Brain microvascular endothelial cell (primary cell): ENCODE measurements at regions not wholly inside any gene's neighbourhood (a gene's known extent, or its start where the extent isn't known, plus 50 kb on each side); places are given as distances from the start of the nearest gene placed in this dataset.

ENCODE experiments used
- DNase-seq: peaks from one replicate; pipeline ENCODE4 v3.0.0-alpha.2; 2020
- H3K27ac ChIP-seq: fragments of 250-450 bp; sonication (Bioruptor Pico); 2 replicates; pipeline ENCODE4 v1.5.1; 2020; ENCODE audit warnings: mild to moderate bottlenecking, moderate library complexity
- H3K27me3 ChIP-seq: fragments of 250-450 bp; sonication (Bioruptor Pico); replicated peaks from 2 replicates; pipeline ENCODE4 v1.5.1; 2020; ENCODE audit warnings: mild to moderate bottlenecking
- H3K36me3 ChIP-seq: fragments of 250-450 bp; sonication (Bioruptor Pico); replicated peaks from 2 replicates; pipeline ENCODE4 v1.5.1; 2020; ENCODE audit warnings: mild to moderate bottlenecking
- H3K4me3 ChIP-seq: 2 replicates; pipeline ENCODE4 v1.5.1; 2011; ENCODE audit warnings: low read depth, mild to moderate bottlenecking, control low read depth, low read length, moderate library complexity
- in situ Hi-C: cut with HindIII; loops from 2 replicates; pipeline ENCODE4 v1.10.0; 2017; ENCODE audit warnings: low sequenced_read_pairs, low pct_ligation_motif_present
- TF ChIP-seq, protein P1 (sequence below): IDR thresholded peaks from 2 replicates; pipeline ENCODE4 v1.5.1; 2011; ENCODE audit warnings: low read depth, mild to moderate bottlenecking, moderate library complexity, low read length, control low read depth, inconsistent platforms; ENCODE audit errors: missing control alignments

DNA sequence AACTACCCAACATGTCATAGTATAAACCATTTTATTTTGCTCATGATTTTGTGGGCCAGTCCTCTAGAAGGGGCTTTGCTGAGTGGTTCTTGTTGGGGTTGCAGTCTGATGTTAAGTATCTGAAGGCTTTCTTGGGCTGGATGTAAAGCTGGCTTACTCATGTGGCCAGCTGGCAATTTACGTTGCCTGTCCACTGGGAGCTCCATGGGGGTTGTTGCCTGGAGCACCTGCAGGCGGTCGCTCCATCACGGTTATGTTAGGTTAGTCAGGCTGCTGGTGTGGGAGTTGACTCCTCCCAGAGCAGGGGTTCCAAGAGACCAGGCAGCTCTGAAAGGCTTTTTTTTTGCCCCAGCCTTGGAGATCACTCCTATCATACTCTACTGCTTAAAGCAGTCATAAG lies 98.1 kb downstream of the NR1D2 start:
- Histone ChIP-seq H3K4me3 (no peak overlapping the region), H3K27ac (no peak overlapping the region), H3K36me3 (no peaks in the 10 kb centered on the region), H3K27me3 (no peaks in the 10 kb centered on the region)
- TF ChIP-seq, protein P1, sequence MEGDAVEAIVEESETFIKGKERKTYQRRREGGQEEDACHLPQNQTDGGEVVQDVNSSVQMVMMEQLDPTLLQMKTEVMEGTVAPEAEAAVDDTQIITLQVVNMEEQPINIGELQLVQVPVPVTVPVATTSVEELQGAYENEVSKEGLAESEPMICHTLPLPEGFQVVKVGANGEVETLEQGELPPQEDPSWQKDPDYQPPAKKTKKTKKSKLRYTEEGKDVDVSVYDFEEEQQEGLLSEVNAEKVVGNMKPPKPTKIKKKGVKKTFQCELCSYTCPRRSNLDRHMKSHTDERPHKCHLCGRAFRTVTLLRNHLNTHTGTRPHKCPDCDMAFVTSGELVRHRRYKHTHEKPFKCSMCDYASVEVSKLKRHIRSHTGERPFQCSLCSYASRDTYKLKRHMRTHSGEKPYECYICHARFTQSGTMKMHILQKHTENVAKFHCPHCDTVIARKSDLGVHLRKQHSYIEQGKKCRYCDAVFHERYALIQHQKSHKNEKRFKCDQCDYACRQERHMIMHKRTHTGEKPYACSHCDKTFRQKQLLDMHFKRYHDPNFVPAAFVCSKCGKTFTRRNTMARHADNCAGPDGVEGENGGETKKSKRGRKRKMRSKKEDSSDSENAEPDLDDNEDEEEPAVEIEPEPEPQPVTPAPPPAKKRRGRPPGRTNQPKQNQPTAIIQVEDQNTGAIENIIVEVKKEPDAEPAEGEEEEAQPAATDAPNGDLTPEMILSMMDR = no peak
- no peak for DNase-seq
- in situ Hi-C loops = no loop called here

DNA sequence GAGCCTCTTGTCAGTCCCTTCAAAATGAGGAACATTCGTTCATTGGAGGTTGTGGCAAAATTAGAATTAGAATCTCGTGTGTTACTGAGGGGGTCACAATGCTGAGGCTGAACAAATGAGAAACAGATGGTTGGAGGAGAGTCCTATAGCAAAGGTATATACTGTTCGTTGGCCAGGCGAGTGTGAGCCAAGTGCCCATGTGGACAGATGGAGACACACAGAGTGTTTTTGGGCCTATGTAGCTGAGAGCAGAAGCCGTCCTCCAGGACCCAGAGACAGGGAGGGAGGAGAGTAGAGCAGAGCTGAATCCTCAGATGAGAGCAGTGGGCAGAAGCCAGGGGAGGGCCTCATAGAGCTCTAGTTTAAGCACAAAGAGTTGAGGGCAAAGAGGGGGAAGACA lies 98.9 kb downstream of the NR1D2 start:
- TF ChIP-seq, protein P1 = no peak
- H3K36me3 ChIP-seq = no peaks in the 10 kb centered on the region
- H3K4me3 ChIP-seq = no peak overlapping the region
- no peak for DNase-seq
- no peak overlapping the region for H3K27ac ChIP-seq
- in situ Hi-C loops = no loop called here
- H3K27me3 ChIP-seq = no peaks in the 10 kb centered on the region

DNA sequence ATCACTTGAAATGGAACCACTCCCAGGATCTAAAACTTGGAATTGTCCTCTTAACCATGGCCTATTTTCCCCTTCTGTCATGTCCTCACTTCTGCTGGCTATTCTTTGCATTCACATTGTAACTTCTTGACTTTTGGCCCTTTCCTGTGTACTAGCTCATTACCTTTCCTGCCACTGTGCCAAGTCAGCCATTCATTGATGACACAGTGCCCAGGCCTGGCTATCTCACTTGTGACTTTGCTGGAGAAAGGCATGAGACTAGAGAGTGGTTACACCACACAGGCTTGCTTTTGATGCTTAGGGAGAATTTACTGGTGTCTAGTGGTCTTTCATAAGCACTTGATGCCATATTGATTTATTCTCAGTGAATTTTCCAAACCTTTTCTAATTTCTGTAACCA lies 101.1 kb downstream of the NR1D2 start:
- H3K4me3 ChIP-seq = no peak overlapping the region
- H3K27me3 ChIP-seq = no peaks in the 10 kb centered on the region
- H3K27ac ChIP-seq = no peak overlapping the region
- DNase-seq = no peak
- TF ChIP-seq, protein P1 = no peak
- no peaks in the 10 kb centered on the region for H3K36me3 ChIP-seq
- in situ Hi-C loops = no loop called here

DNA sequence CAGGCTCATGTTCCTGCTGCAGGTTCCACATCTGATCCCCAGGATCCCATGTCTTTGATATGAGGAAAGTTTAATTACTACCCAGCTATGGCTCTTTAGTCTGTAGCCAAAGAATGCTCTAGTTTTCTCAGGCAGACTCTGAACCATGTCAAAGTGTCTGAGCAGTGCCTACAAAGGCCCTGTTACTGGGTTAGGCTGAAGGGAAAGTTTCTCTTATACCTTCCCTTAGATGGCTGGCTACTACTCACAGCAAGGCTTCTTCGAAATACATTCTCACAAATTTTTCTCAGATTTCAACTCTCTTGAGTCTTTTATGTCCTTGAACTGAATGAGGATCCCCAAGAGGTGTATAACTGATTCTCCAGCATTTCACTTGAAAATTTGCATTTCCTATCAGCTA lies 102.4 kb downstream of the NR1D2 start:
- TF ChIP-seq, protein P1 = no peak
- in situ Hi-C loops = no loop called here
- H3K27ac ChIP-seq = peak overlapping the region; percentile 56
- H3K27me3 ChIP-seq = no peaks in the 10 kb centered on the region
- DNase-seq = no peak
- no peak overlapping the region for H3K4me3 ChIP-seq
- no peaks in the 10 kb centered on the region for H3K36me3 ChIP-seq

DNA sequence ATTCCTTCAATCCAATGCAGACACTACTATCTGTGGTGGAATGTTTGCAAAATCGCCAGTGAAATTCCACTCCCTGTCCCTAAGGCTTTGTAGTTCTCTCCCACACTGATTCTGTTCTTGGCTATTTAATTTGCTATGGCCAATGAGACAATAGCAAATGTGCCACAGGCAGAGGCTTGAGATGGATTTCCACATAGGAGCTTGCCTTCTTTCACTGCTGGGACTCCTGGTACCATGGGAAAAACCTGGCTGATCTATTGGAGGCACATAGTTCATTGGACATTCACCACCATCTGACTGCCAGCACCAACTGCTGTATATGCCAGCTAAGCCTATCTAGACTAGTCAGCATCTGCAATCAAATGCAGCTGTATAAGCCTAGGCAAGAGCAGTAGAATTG lies 103.8 kb downstream of the NR1D2 start:
- Histone ChIP-seq H3K4me3 (no peak overlapping the region), H3K27me3 (no peaks in the 10 kb centered on the region), H3K27ac (no peak overlapping the region), H3K36me3 (no peaks in the 10 kb centered on the region)
- TF ChIP-seq, protein P1 = no peak
- DNase-seq = no peak
- in situ Hi-C loops = no loop called here

DNA sequence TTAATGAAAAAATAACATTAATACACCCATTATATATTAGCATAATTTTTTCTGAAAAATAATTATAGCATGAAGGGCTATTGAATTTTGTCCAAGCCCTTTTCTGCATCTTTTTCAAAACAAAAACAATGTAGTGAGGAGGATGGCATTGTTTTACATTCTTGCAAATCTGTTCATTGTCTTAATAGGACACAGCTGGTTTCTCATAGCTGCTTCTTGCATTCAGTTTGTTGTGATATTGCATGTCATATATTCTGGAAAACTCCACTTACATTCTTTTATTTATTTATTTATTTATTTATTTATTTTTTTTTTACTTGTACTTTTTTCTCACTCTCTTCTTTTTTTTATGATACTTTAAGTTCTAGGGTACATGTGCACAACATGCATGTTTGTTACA lies 107.4 kb downstream of the NR1D2 start:
- no peaks in the 10 kb centered on the region for H3K36me3 ChIP-seq
- H3K27me3 ChIP-seq = no peaks in the 10 kb centered on the region
- TF ChIP-seq, protein P1 = no peak
- no peak for DNase-seq
- H3K4me3 ChIP-seq = no peak overlapping the region
- in situ Hi-C loops = no loop called here
- no peak overlapping the region for H3K27ac ChIP-seq
